HEK293T (cell line): ENCODE measurements at regions not wholly inside any gene's neighbourhood (a gene's known extent, or its start where the extent isn't known, plus 50 kb on each side); places are given as distances from the start of the nearest gene placed in this dataset.

ENCODE experiments used
- ARNT ChIP-seq: fragments of 450-650 bp; IDR thresholded peaks from 2 replicates; pipeline ENCODE4 v1.6.1; 2017; ENCODE audit warnings: mild to moderate bottlenecking
- BHLHE40 ChIP-seq: fragments of 450-650 bp; IDR thresholded peaks from 2 replicates; pipeline ENCODE4 v1.6.1; 2016; ENCODE audit warnings: mild to moderate bottlenecking, moderate library complexity, borderline replicate concordance
- ELF4 ChIP-seq: fragments of 450-650 bp; IDR thresholded peaks from 2 replicates; pipeline ENCODE4 v1.6.1; 2017; ENCODE audit warnings: antibody characterized with exemption
- FOXA1 ChIP-seq: fragments of 450-650 bp; IDR thresholded peaks from 2 replicates; pipeline ENCODE4 v1.6.1; 2016; ENCODE audit warnings: mild to moderate bottlenecking
- FOXM1 ChIP-seq: fragments of 450-650 bp; IDR thresholded peaks from 2 replicates; pipeline ENCODE4 v1.6.1; 2017; ENCODE audit warnings: mild to moderate bottlenecking, borderline replicate concordance
- LEF1 ChIP-seq: fragments of 450-650 bp; IDR thresholded peaks from 2 replicates; pipeline ENCODE4 v1.6.1; 2017; ENCODE audit warnings: mild to moderate bottlenecking, borderline replicate concordance
- NFRKB ChIP-seq: fragments of 450-650 bp; IDR thresholded peaks from 2 replicates; pipeline ENCODE4 v1.6.1; 2016; ENCODE audit warnings: mild to moderate bottlenecking, moderate library complexity
- SP1 ChIP-seq: fragments of 450-650 bp; IDR thresholded peaks from 2 replicates; pipeline ENCODE4 v1.6.1; 2017
- TF ChIP-seq, protein P1 (sequence below): fragments of 450-650 bp; IDR thresholded peaks from 2 replicates; pipeline ENCODE4 v1.6.1; 2016

DNA sequence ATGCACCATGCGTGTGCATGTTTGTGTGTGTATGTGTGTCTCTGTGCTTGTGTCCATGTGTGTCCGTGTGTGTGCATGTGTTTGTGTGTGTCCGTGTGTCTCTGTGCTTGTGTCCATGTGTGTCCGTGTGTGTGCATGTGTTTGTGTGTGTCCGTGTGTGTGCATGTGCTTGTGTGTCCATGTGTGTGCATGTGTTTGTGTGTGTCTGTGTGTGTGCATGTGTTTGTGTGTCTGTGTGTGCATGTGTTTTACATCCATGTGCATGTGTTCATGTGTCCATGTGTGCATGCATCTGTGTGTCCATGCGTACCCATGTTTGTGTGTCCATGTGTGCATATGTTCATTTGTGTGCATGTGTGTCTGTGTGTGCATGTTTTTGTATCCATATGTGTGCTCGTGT lies 100.5 kb downstream of the LBH start:
- no peak for TF ChIP-seq BHLHE40
- no peak for TF ChIP-seq FOXM1
- no peak for TF ChIP-seq ELF4
- TF ChIP-seq SP1 = no peak
- no peak for TF ChIP-seq ARNT
- TF ChIP-seq NFRKB = no peak
- TF ChIP-seq FOXA1 = no peak
- TF ChIP-seq LEF1 = no peak
- TF ChIP-seq, protein P1, sequence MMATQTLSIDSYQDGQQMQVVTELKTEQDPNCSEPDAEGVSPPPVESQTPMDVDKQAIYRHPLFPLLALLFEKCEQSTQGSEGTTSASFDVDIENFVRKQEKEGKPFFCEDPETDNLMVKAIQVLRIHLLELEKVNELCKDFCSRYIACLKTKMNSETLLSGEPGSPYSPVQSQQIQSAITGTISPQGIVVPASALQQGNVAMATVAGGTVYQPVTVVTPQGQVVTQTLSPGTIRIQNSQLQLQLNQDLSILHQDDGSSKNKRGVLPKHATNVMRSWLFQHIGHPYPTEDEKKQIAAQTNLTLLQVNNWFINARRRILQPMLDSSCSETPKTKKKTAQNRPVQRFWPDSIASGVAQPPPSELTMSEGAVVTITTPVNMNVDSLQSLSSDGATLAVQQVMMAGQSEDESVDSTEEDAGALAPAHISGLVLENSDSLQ = no peak
